ENCODE measurements at regions not wholly inside any gene's neighbourhood (a gene's known extent, or its start where the extent isn't known, plus 50 kb on each side); places are given as distances from the start of the nearest gene placed in this dataset.

DNA sequence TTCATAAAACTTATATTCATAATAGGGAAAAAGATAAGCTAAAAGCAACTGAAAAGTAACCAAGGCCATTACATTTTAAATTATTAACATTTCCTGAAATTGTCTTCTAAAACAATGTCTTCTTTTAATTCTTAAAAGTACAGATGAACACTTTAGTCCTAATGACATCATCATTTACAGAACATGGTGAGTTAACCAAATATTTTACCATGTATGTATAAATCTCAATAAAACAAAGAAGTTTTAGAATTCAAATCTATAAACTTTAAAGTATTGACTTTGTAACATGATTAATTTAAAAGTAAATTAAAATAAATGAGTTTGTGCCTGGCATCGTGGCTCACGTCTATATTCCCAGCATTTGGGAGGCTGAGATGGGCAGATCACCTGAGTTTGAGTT lies 125.9 kb upstream of the PRSS16 start:
- TF ChIP-seq, protein P1, sequence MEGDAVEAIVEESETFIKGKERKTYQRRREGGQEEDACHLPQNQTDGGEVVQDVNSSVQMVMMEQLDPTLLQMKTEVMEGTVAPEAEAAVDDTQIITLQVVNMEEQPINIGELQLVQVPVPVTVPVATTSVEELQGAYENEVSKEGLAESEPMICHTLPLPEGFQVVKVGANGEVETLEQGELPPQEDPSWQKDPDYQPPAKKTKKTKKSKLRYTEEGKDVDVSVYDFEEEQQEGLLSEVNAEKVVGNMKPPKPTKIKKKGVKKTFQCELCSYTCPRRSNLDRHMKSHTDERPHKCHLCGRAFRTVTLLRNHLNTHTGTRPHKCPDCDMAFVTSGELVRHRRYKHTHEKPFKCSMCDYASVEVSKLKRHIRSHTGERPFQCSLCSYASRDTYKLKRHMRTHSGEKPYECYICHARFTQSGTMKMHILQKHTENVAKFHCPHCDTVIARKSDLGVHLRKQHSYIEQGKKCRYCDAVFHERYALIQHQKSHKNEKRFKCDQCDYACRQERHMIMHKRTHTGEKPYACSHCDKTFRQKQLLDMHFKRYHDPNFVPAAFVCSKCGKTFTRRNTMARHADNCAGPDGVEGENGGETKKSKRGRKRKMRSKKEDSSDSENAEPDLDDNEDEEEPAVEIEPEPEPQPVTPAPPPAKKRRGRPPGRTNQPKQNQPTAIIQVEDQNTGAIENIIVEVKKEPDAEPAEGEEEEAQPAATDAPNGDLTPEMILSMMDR (IDR thresholded peaks at IDR 0.05): no peak
- no peak for TF ChIP-seq SMC3 (IDR thresholded peaks at IDR 0.05; ENCODE audit: low read depth, low read length)
